Liver (tissue), 8 donors: ENCODE measurements at regions not wholly inside any gene's neighbourhood (a gene's known extent, or its start where the extent isn't known, plus 50 kb on each side); places are given as distances from the start of the nearest gene placed in this dataset.

Experiments
- DNase-seq: peaks from one replicate; pipeline ENCODE4 v3.0.0-alpha.2; 2017; ENCODE audit warnings: low spot score
- H3K27ac ChIP-seq, 2 donors: one replicate each; pipeline ENCODE4 v1.7.0; 2013; ENCODE audit warnings: inconsistent platforms in 2 of 2, low read length in 2 of 2, control low read depth in 1 of 2, low read depth in 1 of 2, mild to moderate bottlenecking in 1 of 2
- H3K27me3 ChIP-seq, 4 donors: one replicate each; pipeline versions ENCODE4 v1.6.1 to v1.7.0; 2013; ENCODE audit warnings: low read length in 3 of 4, inconsistent platforms in 1 of 4, mild to moderate bottlenecking in 1 of 4, moderate library complexity in 1 of 4; ENCODE audit not compliant: control insufficient read depth in 4 of 4, insufficient read depth in 4 of 4
- H3K36me3 ChIP-seq, 4 donors: one replicate each; pipeline versions ENCODE4 v1.6.1 to v1.7.0; 2013; ENCODE audit warnings: low read length in 3 of 4, mild to moderate bottlenecking in 3 of 4, low read depth in 1 of 4, moderate library complexity in 1 of 4; ENCODE audit not compliant: control insufficient read depth in 4 of 4, insufficient read depth in 3 of 4
- H3K4me1 ChIP-seq, 4 donors: one replicate each; pipeline versions ENCODE4 v1.6.1 to v1.7.0; 2013; ENCODE audit warnings: low read length in 3 of 4, mild to moderate bottlenecking in 3 of 4, moderate library complexity in 1 of 4; ENCODE audit not compliant: control insufficient read depth in 4 of 4, insufficient read depth in 4 of 4
- H3K4me3 ChIP-seq, 3 donors: one replicate each; pipeline versions ENCODE4 v1.6.1 to v1.7.0; 2013; ENCODE audit warnings: low read length in 3 of 3, control low read depth in 1 of 3, low read depth in 1 of 3, mild to moderate bottlenecking in 1 of 3
- H3K9ac ChIP-seq, 2 donors: one replicate each; pipeline ENCODE4 v1.7.0; 2013; ENCODE audit warnings: low read length in 2 of 2, mild to moderate bottlenecking in 2 of 2, moderate library complexity in 2 of 2, control low read depth in 1 of 2, low read depth in 1 of 2
- H3K9me3 ChIP-seq, 4 donors: one replicate each; pipeline versions ENCODE4 v1.6.1 to v1.7.0; 2013; ENCODE audit warnings: low read length in 3 of 4; ENCODE audit not compliant: control insufficient read depth in 4 of 4
- EGR1 ChIP-seq, 2 donors: IDR thresholded peaks; 2 replicates each; pipeline ENCODE4 v1.6.1; 2016 to 2018; ENCODE audit warnings: antibody characterized with exemption in 2 of 2, low read depth in 2 of 2
- FOXA1 ChIP-seq: IDR thresholded peaks from 2 replicates; pipeline ENCODE4 v1.6.1; 2016; ENCODE audit warnings: antibody characterized with exemption
- FOXA2 ChIP-seq: IDR thresholded peaks from 2 replicates; pipeline ENCODE4 v1.6.1; 2016; ENCODE audit warnings: antibody characterized with exemption
- GABPA ChIP-seq, 2 donors: IDR thresholded peaks in 1 of 2; conservative IDR thresholded peaks in 1 of 2; 2 replicates each; pipeline ENCODE4 v1.6.1; 2016; ENCODE audit warnings: antibody characterized with exemption in 2 of 2, mild to moderate bottlenecking in 1 of 2, moderate library complexity in 1 of 2
- HNF4A ChIP-seq, 2 donors: conservative IDR thresholded peaks; 2 replicates each; pipeline ENCODE4 v1.6.1; 2016; ENCODE audit warnings: antibody characterized with exemption in 2 of 2, mild to moderate bottlenecking in 2 of 2
- HNF4G ChIP-seq: IDR thresholded peaks from 2 replicates; pipeline ENCODE4 v1.6.1; 2016; ENCODE audit warnings: antibody characterized with exemption
- JUND ChIP-seq, 2 donors: IDR thresholded peaks; 2 replicates each; pipeline ENCODE4 v1.6.1; 2016; ENCODE audit warnings: antibody characterized with exemption in 2 of 2
- NR2F2 ChIP-seq: IDR thresholded peaks from 2 replicates; pipeline ENCODE4 v1.6.1; 2016; ENCODE audit warnings: antibody characterized with exemption
- RAD21 ChIP-seq, 2 donors: IDR thresholded peaks; 2 replicates each; pipeline ENCODE4 v1.6.1; 2016; ENCODE audit warnings: antibody characterized with exemption in 2 of 2, mild to moderate bottlenecking in 2 of 2
- RXRA ChIP-seq, 2 donors: IDR thresholded peaks; 2 replicates each; pipeline ENCODE4 v1.6.1; 2017 to 2018; ENCODE audit warnings: antibody characterized with exemption in 2 of 2, mild to moderate bottlenecking in 1 of 2
- SP1 ChIP-seq: IDR thresholded peaks from 2 replicates; pipeline ENCODE4 v1.6.1; 2018; ENCODE audit warnings: antibody characterized with exemption, mild to moderate bottlenecking
- TAF1 ChIP-seq: conservative IDR thresholded peaks from 2 replicates; pipeline ENCODE4 v1.6.1; 2016; ENCODE audit warnings: antibody characterized with exemption, mild to moderate bottlenecking
- YY1 ChIP-seq: IDR thresholded peaks from 2 replicates; pipeline ENCODE4 v1.6.1; 2016; ENCODE audit warnings: antibody characterized with exemption, mild to moderate bottlenecking
- WGBS: extraction: QIAGEN DNeasy Blood & Tissue Kit; methylation state at CpG from one replicate; pipeline ENCODE4 v1.1.7; 2013; 5-methylcytosine and 5-hydroxymethylcytosine counted together
- TF ChIP-seq, protein P1 (sequence below): IDR thresholded peaks from 2 replicates; pipeline ENCODE4 v1.6.1; 2016; ENCODE audit warnings: antibody characterized with exemption
- TF ChIP-seq, protein P2 (sequence below): IDR thresholded peaks from 2 replicates; pipeline ENCODE4 v1.6.1; 2016; ENCODE audit warnings: antibody characterized with exemption, mild to moderate bottlenecking
- TF ChIP-seq, protein P3 (sequence below): IDR thresholded peaks from 2 replicates; pipeline ENCODE4 v1.6.1; 2016; ENCODE audit warnings: antibody characterized with exemption
- TF ChIP-seq, protein P4 (sequence below): fragments of 150-350 bp; IDR thresholded peaks from 2 replicates; pipeline ENCODE4 v1.5.1; 2017; ENCODE audit warnings: improper control_type of control experiment, low read depth, low read length; ENCODE audit not compliant: missing input control
- TF ChIP-seq, protein P5 (sequence below): IDR thresholded peaks from 2 replicates; pipeline ENCODE4 v1.6.1; 2016; ENCODE audit warnings: antibody characterized with exemption
- donor health status: healthy.
- donor health status: healthy.
- donor health status: healthy.
- donor health status: healthy.
- donor health status: healthy.

DNA sequence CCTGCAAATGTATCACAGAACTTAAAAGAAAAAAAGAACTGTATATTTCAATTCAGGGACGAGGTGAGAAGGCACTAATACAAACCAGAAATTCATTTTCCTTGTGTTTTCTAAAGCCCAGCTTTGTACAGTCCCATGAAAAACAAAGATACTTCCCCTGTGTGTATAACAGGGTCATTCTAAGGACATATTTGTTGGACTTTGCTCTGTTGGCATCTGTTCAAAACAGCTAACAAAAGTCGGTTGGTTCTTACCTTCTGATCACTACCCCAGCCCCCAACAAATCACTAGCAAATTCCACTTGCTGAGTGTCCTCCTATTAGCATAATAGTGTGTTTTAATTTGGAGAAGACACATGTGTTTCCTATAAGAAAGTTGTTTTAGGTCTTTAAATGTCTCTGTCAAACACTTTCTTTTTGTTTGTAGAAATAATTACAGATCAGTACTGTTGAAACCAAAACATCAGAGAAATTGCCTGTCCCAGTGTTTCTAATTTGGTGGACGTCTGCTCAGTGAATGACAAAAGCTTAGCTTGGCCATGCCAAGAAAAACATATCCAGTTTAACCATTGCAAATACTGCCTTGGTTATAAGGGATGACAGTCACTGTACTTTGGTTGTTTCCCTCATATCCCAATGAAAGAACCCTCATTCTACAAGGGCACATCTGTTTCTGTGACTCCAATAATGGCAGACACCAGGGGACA, 480.5 kb downstream of the EBF1 start:
- Histone ChIP-seq H3K27me3 (no peaks in the 10 kb centered on the region), H3K9me3 (no peaks in the 10 kb centered on the region), H3K4me3 (no peak overlapping the region), H3K36me3 (no peaks in the 10 kb centered on the region), H3K27ac (peak overlapping the region in 1 of 2 donors; percentile 19), H3K9ac (no peak overlapping the region), H3K4me1 (peaks cover 0 to 17% (median 14%) of the 10 kb centered on the region in 4 donors)
- DNase-seq, result no peak
- WGBS, result 13% methylated on average over 3 of the region's 3 CpGs
- no peak for TF ChIP-seq GABPA (IDR thresholded peaks at IDR 0.05 in 1 of 2, conservative IDR thresholded peaks at IDR 0.05 in 1 of 2)
- TF ChIP-seq, protein P1, sequence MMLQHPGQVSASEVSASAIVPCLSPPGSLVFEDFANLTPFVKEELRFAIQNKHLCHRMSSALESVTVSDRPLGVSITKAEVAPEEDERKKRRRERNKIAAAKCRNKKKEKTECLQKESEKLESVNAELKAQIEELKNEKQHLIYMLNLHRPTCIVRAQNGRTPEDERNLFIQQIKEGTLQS, result no peak
- TF ChIP-seq FOXA2, result peak; percentile 17
- TF ChIP-seq, protein P2, sequence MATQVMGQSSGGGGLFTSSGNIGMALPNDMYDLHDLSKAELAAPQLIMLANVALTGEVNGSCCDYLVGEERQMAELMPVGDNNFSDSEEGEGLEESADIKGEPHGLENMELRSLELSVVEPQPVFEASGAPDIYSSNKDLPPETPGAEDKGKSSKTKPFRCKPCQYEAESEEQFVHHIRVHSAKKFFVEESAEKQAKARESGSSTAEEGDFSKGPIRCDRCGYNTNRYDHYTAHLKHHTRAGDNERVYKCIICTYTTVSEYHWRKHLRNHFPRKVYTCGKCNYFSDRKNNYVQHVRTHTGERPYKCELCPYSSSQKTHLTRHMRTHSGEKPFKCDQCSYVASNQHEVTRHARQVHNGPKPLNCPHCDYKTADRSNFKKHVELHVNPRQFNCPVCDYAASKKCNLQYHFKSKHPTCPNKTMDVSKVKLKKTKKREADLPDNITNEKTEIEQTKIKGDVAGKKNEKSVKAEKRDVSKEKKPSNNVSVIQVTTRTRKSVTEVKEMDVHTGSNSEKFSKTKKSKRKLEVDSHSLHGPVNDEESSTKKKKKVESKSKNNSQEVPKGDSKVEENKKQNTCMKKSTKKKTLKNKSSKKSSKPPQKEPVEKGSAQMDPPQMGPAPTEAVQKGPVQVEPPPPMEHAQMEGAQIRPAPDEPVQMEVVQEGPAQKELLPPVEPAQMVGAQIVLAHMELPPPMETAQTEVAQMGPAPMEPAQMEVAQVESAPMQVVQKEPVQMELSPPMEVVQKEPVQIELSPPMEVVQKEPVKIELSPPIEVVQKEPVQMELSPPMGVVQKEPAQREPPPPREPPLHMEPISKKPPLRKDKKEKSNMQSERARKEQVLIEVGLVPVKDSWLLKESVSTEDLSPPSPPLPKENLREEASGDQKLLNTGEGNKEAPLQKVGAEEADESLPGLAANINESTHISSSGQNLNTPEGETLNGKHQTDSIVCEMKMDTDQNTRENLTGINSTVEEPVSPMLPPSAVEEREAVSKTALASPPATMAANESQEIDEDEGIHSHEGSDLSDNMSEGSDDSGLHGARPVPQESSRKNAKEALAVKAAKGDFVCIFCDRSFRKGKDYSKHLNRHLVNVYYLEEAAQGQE, result peak; percentile 36
- peak; percentile 84 to 86 for TF ChIP-seq RXRA (IDR thresholded peaks at IDR 0.05)
- peak; percentile 69 for TF ChIP-seq HNF4G
- TF ChIP-seq, protein P3, sequence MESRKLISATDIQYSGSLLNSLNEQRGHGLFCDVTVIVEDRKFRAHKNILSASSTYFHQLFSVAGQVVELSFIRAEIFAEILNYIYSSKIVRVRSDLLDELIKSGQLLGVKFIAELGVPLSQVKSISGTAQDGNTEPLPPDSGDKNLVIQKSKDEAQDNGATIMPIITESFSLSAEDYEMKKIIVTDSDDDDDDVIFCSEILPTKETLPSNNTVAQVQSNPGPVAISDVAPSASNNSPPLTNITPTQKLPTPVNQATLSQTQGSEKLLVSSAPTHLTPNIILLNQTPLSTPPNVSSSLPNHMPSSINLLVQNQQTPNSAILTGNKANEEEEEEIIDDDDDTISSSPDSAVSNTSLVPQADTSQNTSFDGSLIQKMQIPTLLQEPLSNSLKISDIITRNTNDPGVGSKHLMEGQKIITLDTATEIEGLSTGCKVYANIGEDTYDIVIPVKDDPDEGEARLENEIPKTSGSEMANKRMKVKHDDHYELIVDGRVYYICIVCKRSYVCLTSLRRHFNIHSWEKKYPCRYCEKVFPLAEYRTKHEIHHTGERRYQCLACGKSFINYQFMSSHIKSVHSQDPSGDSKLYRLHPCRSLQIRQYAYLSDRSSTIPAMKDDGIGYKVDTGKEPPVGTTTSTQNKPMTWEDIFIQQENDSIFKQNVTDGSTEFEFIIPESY, result peak; percentile 19
- TF ChIP-seq RAD21 (IDR thresholded peaks at IDR 0.05), result peak; percentile 33 to 52
- TF ChIP-seq, protein P4, sequence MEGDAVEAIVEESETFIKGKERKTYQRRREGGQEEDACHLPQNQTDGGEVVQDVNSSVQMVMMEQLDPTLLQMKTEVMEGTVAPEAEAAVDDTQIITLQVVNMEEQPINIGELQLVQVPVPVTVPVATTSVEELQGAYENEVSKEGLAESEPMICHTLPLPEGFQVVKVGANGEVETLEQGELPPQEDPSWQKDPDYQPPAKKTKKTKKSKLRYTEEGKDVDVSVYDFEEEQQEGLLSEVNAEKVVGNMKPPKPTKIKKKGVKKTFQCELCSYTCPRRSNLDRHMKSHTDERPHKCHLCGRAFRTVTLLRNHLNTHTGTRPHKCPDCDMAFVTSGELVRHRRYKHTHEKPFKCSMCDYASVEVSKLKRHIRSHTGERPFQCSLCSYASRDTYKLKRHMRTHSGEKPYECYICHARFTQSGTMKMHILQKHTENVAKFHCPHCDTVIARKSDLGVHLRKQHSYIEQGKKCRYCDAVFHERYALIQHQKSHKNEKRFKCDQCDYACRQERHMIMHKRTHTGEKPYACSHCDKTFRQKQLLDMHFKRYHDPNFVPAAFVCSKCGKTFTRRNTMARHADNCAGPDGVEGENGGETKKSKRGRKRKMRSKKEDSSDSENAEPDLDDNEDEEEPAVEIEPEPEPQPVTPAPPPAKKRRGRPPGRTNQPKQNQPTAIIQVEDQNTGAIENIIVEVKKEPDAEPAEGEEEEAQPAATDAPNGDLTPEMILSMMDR, result no peak
- TF ChIP-seq HNF4A (conservative IDR thresholded peaks at IDR 0.05), result peak; percentile 86 to 93
- no peak for TF ChIP-seq NR2F2
- TF ChIP-seq, protein P5, sequence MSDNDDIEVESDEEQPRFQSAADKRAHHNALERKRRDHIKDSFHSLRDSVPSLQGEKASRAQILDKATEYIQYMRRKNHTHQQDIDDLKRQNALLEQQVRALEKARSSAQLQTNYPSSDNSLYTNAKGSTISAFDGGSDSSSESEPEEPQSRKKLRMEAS, result peak; percentile 15
- TF ChIP-seq FOXA1, result no peak
- TF ChIP-seq YY1, result peak; percentile 29
- no peak for TF ChIP-seq EGR1 (IDR thresholded peaks at IDR 0.05; ENCODE audit: low read depth in 2 of 2)
- TF ChIP-seq SP1, result peak; percentile 92
- TF ChIP-seq TAF1, result no peak
- TF ChIP-seq JUND (IDR thresholded peaks at IDR 0.05), result no peak
